IMR-90 (cell line): ENCODE measurements at regions not wholly inside any gene's neighbourhood (a gene's known extent, or its start where the extent isn't known, plus 50 kb on each side); places are given as distances from the start of the nearest gene placed in this dataset.

Source experiments
- ATAC-seq: fragments of 200-7000 bp; cut with Tn5 transposase; 2 replicates; pipeline ENCODE4 v1.9.1; 2020; ENCODE audit warnings: low read depth, mild to moderate bottlenecking, moderate library complexity
- BruUV-seq: library from RNA; stranded (reverse); fragments of 400-500 nt; replicated peaks from 2 replicates; lab custom pipeline; 2021; lab: Mats Ljungman, UMichigan
- CTCF ChIA-PET: fragments of 300-600 bp; formaldehyde crosslinking; extraction: SDS; loops from one replicate; lab custom pipeline; 2021; ENCODE audit warnings: antibody characterized with exemption; lab: Yijun Ruan, JAX
- POLR2A ChIA-PET: fragments of 300-600 bp; sonication (Branson Sonifier 250); formaldehyde crosslinking; loops from one replicate; lab custom pipeline; 2022; ENCODE audit warnings: antibody characterized with exemption; ENCODE audit not compliant: unreplicated experiment; lab: Charles Lee
- DNase-seq: peaks from one replicate; pipeline ENCODE4 v3.0.0; 2013
- H2AFZ ChIP-seq: replicated peaks from 2 replicates; pipeline ENCODE3; 2013; ENCODE audit warnings: low read length, mild to moderate bottlenecking; ENCODE audit not compliant: poor library complexity
- H2AK5ac ChIP-seq: 2 replicates; pipeline ENCODE4 v1.6.1; 2013; ENCODE audit warnings: low read depth, low read length, inconsistent platforms
- H2AK9ac ChIP-seq: replicated peaks from 2 replicates; pipeline ENCODE3; 2013; ENCODE audit warnings: mild to moderate bottlenecking, low read depth, low read length, moderate library complexity; ENCODE audit not compliant: poor library complexity
- H2BK120ac ChIP-seq: 2 replicates; pipeline ENCODE4 v1.6.1; 2013; ENCODE audit warnings: low read depth, low read length, inconsistent platforms
- H2BK15ac ChIP-seq: 3 replicates; pipeline ENCODE4 v1.6.1; 2013; ENCODE audit warnings: low read depth, low read length, inconsistent platforms
- H2BK20ac ChIP-seq: 2 replicates; pipeline ENCODE4 v1.6.1; 2013; ENCODE audit warnings: low read depth, mild to moderate bottlenecking, inconsistent platforms, low read length, moderate library complexity
- H2BK5ac ChIP-seq: 2 replicates; pipeline ENCODE4 v1.6.1; 2013; ENCODE audit warnings: mild to moderate bottlenecking, low read depth, low read length, inconsistent platforms; ENCODE audit not compliant: poor library complexity, severe bottlenecking
- H3K14ac ChIP-seq: replicated peaks from 2 replicates; pipeline ENCODE4 v1.6.1; 2013; ENCODE audit warnings: low read depth, low read length, inconsistent platforms
- H3K18ac ChIP-seq: 2 replicates; pipeline ENCODE4 v1.6.1; 2013; ENCODE audit warnings: low read depth, low read length, control low read depth
- H3K23ac ChIP-seq: 2 replicates; pipeline ENCODE4 v1.6.1; 2013; ENCODE audit warnings: low read depth, low read length, inconsistent platforms
- H3K27ac ChIP-seq: 2 replicates; pipeline ENCODE4 v1.5.1; 2013; ENCODE audit warnings: mild to moderate bottlenecking, control low read depth, low read length; ENCODE audit not compliant: insufficient read depth
- H3K27me3 ChIP-seq: 2 replicates; pipeline ENCODE4 v1.6.1; 2013; ENCODE audit warnings: low read length; ENCODE audit not compliant: control insufficient read depth, insufficient read depth
- H3K36me3 ChIP-seq: 2 replicates; pipeline ENCODE4 v1.6.1; 2013; ENCODE audit warnings: low read length, mixed read lengths; ENCODE audit not compliant: control insufficient read depth, insufficient read depth
- H3K4ac ChIP-seq: 2 replicates; pipeline ENCODE4 v1.6.1; 2013; ENCODE audit warnings: low read depth, low read length, inconsistent platforms
- H3K4me1 ChIP-seq: 2 replicates; pipeline ENCODE4 v1.6.1; 2013; ENCODE audit warnings: low read length, mixed read lengths; ENCODE audit not compliant: control insufficient read depth, insufficient read depth
- H3K4me2 ChIP-seq: 2 replicates; pipeline ENCODE4 v1.6.1; 2013; ENCODE audit warnings: low read depth, mild to moderate bottlenecking, control low read depth, low read length, moderate library complexity
- H3K4me3 ChIP-seq: 2 replicates; pipeline ENCODE4 v1.5.1; 2013; ENCODE audit warnings: low read depth, mild to moderate bottlenecking, control low read depth, low read length, moderate library complexity; ENCODE audit not compliant: insufficient read depth
- H3K56ac ChIP-seq: 2 replicates; pipeline ENCODE4 v1.6.1; 2013; ENCODE audit warnings: low read length, inconsistent platforms; ENCODE audit not compliant: insufficient read depth; ENCODE audit errors: extremely low read depth
- H3K79me1 ChIP-seq, 2 experiments: 2 replicates each; pipeline ENCODE4 v1.6.1; 2013; ENCODE audit warnings: low read length in 2 of 2, inconsistent platforms in 1 of 2, low read depth in 1 of 2
- H3K9ac ChIP-seq: 2 replicates; pipeline ENCODE4 v1.6.1; 2013; ENCODE audit warnings: low read depth, low read length, control low read depth
- H3K9me1 ChIP-seq: 2 replicates; pipeline ENCODE4 v1.6.1; 2013; ENCODE audit warnings: low read length, inconsistent platforms; ENCODE audit not compliant: insufficient read depth
- H3K9me3 ChIP-seq: 2 replicates; pipeline ENCODE4 v1.6.1; 2013; ENCODE audit warnings: low read length; ENCODE audit not compliant: control insufficient read depth, insufficient read depth
- H4K20me1 ChIP-seq: 2 replicates; pipeline ENCODE4 v1.6.1; 2013; ENCODE audit warnings: low read length, inconsistent platforms; ENCODE audit not compliant: insufficient read depth
- H4K5ac ChIP-seq: 2 replicates; pipeline ENCODE4 v1.6.1; 2013; ENCODE audit warnings: mild to moderate bottlenecking, low read depth, low read length, control low read depth
- H4K8ac ChIP-seq, 2 experiments: 2 replicates each; pipeline ENCODE4 v1.6.1; 2013; ENCODE audit warnings: low read depth in 2 of 2, low read length in 2 of 2, control low read depth in 1 of 2, inconsistent platforms in 1 of 2
- H4K91ac ChIP-seq: 2 replicates; pipeline ENCODE4 v1.6.1; 2013; ENCODE audit warnings: low read depth, low read length, inconsistent platforms; ENCODE audit not compliant: insufficient read depth
- CEBPB ChIP-seq: IDR thresholded peaks from 2 replicates; pipeline ENCODE4 v1.6.1; 2012; ENCODE audit warnings: low read depth, low read length, improper control_type of control experiment
- RAD21 ChIP-seq: IDR thresholded peaks from 2 replicates; pipeline ENCODE4 v1.6.1; 2012; ENCODE audit warnings: low read length, improper control_type of control experiment
- WGBS, 2 experiments: methylation state at CpG; one replicate each; pipeline versions ENCODE4 v1.1.5 to v1.1.7; 2013; ENCODE audit warnings: missing lambda C conversion rate in 2 of 2; ENCODE audit not compliant: insufficient read length in 1 of 2; ENCODE audit errors: extremely low coverage in 2 of 2; 5-methylcytosine and 5-hydroxymethylcytosine counted together
- dilution Hi-C: fragments of 300-500 bp; cut with HindIII; formaldehyde crosslinking; loops from one replicate; pipeline ENCODE4 v1.14.3; 2018; ENCODE audit warnings: low sequenced_read_pairs; ENCODE audit not compliant: unreplicated experiment
- in situ Hi-C: fragments of 300-500 bp; cut with MboI; formaldehyde crosslinking; loops from 3 replicates; pipeline ENCODE4 v1.14.3; 2019; ENCODE audit warnings: low sequenced_read_pairs, inconsistent platforms, mixed read lengths
- intact Hi-C: fragments of 100-400 bp; cut with micrococcal nuclease; formaldehyde crosslinking; loops from 2 replicates; pipeline ENCODE4 v1.10.0; 2022

GRCh38 chr6:92380803-92381601 lies 1038.4 kb downstream of the EPHA7 start:
- DNase-seq (no peak), ATAC-seq (no peak)
- no peak overlapping the region for H3K4me2 ChIP-seq
- H3K9me3 ChIP-seq = no peaks in the 10 kb centered on the region
- H3K4me3 ChIP-seq = no peak overlapping the region
- H3K36me3 ChIP-seq = no peaks in the 10 kb centered on the region
- H3K18ac ChIP-seq = no peak overlapping the region
- no peak overlapping the region for H3K27ac ChIP-seq
- no peaks in the 10 kb centered on the region for H3K4me1 ChIP-seq
- no peak overlapping the region for H2BK5ac ChIP-seq
- H3K4ac ChIP-seq = no peak overlapping the region
- no peak overlapping the region for H4K91ac ChIP-seq
- POLR2A ChIA-PET = no interaction called here
- H2AK9ac ChIP-seq = no peak overlapping the region
- no peak overlapping the region for H3K23ac ChIP-seq
- H4K8ac ChIP-seq = no peak overlapping the region
- H2BK20ac ChIP-seq = no peak overlapping the region
- BruUV-seq = no TSS peak
- H3K79me1 ChIP-seq = no peaks in the 10 kb centered on the region
- in situ Hi-C loops = no loop called here
- CTCF ChIA-PET = no interaction called here
- H4K5ac ChIP-seq = no peak overlapping the region
- H2AFZ ChIP-seq = no peak overlapping the region
- no peaks in the 10 kb centered on the region for H4K20me1 ChIP-seq
- TF ChIP-seq RAD21 = no peak
- TF ChIP-seq CEBPB = 0 out of 2 replicates have a peak, but pooled peaks have one; percentile 13
- H3K56ac ChIP-seq = no peak overlapping the region
- H2BK15ac ChIP-seq = no peak overlapping the region
- no peaks in the 10 kb centered on the region for H3K27me3 ChIP-seq
- no peak overlapping the region for H2BK120ac ChIP-seq
- dilution Hi-C loops = no loop called here
- no peak overlapping the region for H3K9ac ChIP-seq
- no peak overlapping the region for H3K14ac ChIP-seq
- WGBS, 2 experiments = no CpG with 5 or more reads among the region's 2 CpGs
- no peak overlapping the region for H2AK5ac ChIP-seq
- H3K9me1 ChIP-seq = no peaks in the 10 kb centered on the region
- intact Hi-C loops = no loop called here
